ENCODE measurements at regions not wholly inside any gene's neighbourhood (a gene's known extent, or its start where the extent isn't known, plus 50 kb on each side); places are given as distances from the start of the nearest gene placed in this dataset.

- no peak overlapping the region for H4K8ac ChIP-seq (replicated peaks; ENCODE audit: insufficient read length, low read depth, low read length)
- peaks cover 0 to 13% (median 2%) of the 10 kb centered on the region in 3 experiments; a peak in 2 of 7 replicates for H3K36me3 Mint-ChIP-seq (ENCODE audit: insufficient read depth in 1 of 3, low read depth in 3 of 3)
- H3K56ac ChIP-seq (ENCODE audit: insufficient read length, low read depth, low read length) = no peak overlapping the region
- TF ChIP-seq CTCF (conservative IDR thresholded peaks at IDR 0.05) = no peak
- H3K27ac ChIP-seq (ENCODE audit: insufficient read length, low read depth, low read length) = no peak overlapping the region
- no peaks in the 10 kb centered on the region for H3K4me1 Mint-ChIP-seq
- H4K5ac ChIP-seq (ENCODE audit: insufficient read length, low read depth, low read length) = no peak overlapping the region
- H3K18ac ChIP-seq (ENCODE audit: insufficient read length, low read depth, low read length) = no peak overlapping the region
- H3K9me3 Mint-ChIP-seq = peaks cover 10% of the 10 kb centered on the region in 2 experiments
- H3K4me2 ChIP-seq (ENCODE audit: insufficient read depth, insufficient read length, low read length) = no peak overlapping the region
- no peaks in the 10 kb centered on the region for H3K79me2 ChIP-seq (ENCODE audit: insufficient read depth, low read length)
- no peak overlapping the region for H3K27ac Mint-ChIP-seq
- no peaks in the 10 kb centered on the region for H3K23me2 ChIP-seq (ENCODE audit: insufficient read length, low read depth, low read length, poor library complexity, severe bottlenecking)
- no peak overlapping the region for H2BK120ac ChIP-seq (ENCODE audit: low read depth, low read length, poor library complexity, severe bottlenecking)
- H2BK15ac ChIP-seq (ENCODE audit: low read depth, low read length) = no peak overlapping the region
- H4K20me1 ChIP-seq (ENCODE audit: control insufficient read depth, insufficient read depth, insufficient read length) = no peaks in the 10 kb centered on the region
- DNase-seq = no peak
- no peak overlapping the region for H3K9ac ChIP-seq (ENCODE audit: extremely low read depth, insufficient read length, low read length)
- H3K9me3 ChIP-seq (ENCODE audit: control insufficient read depth, low read depth, low read length) = no peaks in the 10 kb centered on the region
- no peak overlapping the region for H3K4me3 Mint-ChIP-seq
- no peak overlapping the region for H3K4ac ChIP-seq (ENCODE audit: low read depth, low read length)
- no peak overlapping the region for H4K91ac ChIP-seq (ENCODE audit: insufficient read length, low read depth, low read length)
- H2BK20ac ChIP-seq (ENCODE audit: low read depth, low read length, poor library complexity, severe bottlenecking) = no peak overlapping the region
- H3K27me3 Mint-ChIP-seq (ENCODE audit: low read depth) = no peaks in the 10 kb centered on the region
- H3K23ac ChIP-seq (ENCODE audit: insufficient read length, low read depth, low read length) = no peak overlapping the region
- no peaks in the 10 kb centered on the region for H3K4me1 ChIP-seq (ENCODE audit: insufficient read depth, low read length)
- no peak overlapping the region for H2BK5ac ChIP-seq (ENCODE audit: insufficient read length, low read length)
- WGBS (ENCODE audit: extremely low coverage, insufficient read length, low lambda C conversion rate) = no CpG with 5 or more reads among the region's 4 CpGs
- no peak overlapping the region for H3T11ph ChIP-seq (ENCODE audit: low read length)
- H3K14ac ChIP-seq (ENCODE audit: insufficient read depth, low read length) = no peak overlapping the region
- no peak overlapping the region for H2AK5ac ChIP-seq (ENCODE audit: insufficient read length, low read length)
- no peak overlapping the region for H2AFZ ChIP-seq (ENCODE audit: low read length)
- no peaks in the 10 kb centered on the region for H3K27me3 ChIP-seq (ENCODE audit: insufficient read depth, low read length)
- no peak overlapping the region for H2BK12ac ChIP-seq (ENCODE audit: insufficient read length, low read depth, low read length)
- no peaks in the 10 kb centered on the region for H3K79me1 ChIP-seq (ENCODE audit: insufficient read depth, low read depth, low read length, poor library complexity, severe bottlenecking)
Observed at GRCh38 chr9:116032683-116033440, 120.7 kb upstream of the PAPPA start.
